Caco-2 (cell line): ENCODE measurements at regions not wholly inside any gene's neighbourhood (a gene's known extent, or its start where the extent isn't known, plus 50 kb on each side); places are given as distances from the start of the nearest gene placed in this dataset.

ENCODE experiments used
- BruUV-seq: library from RNA; stranded (reverse); fragments of 400-500 nt; replicated peaks from 2 replicates; lab custom pipeline; 2021; lab: Mats Ljungman, UMichigan
- CTCF ChIA-PET: fragments of 300-600 bp; sonication (Branson Sonifier 250); formaldehyde crosslinking; loops from one replicate; lab custom pipeline; 2022; ENCODE audit warnings: antibody characterized with exemption; lab: Charles Lee
- POLR2A ChIA-PET: fragments of 300-600 bp; sonication (Branson Sonifier 250); formaldehyde crosslinking; loops from one replicate; lab custom pipeline; 2022; ENCODE audit warnings: antibody characterized with exemption; lab: Charles Lee
- DNase-seq, 2 experiments: peaks; one replicate each; pipeline versions ENCODE4 v3.0.0 to v3.0.0-alpha.2; 2020 to 2022
- H3K27me3 ChIP-seq: replicated peaks from 2 replicates; pipeline ENCODE4 v1.6.0; 2011; ENCODE audit warnings: low read length; ENCODE audit not compliant: control insufficient read depth, insufficient read depth
- H3K36me3 ChIP-seq: 2 replicates; pipeline ENCODE4 v1.5.1; 2011; ENCODE audit warnings: low read length; ENCODE audit not compliant: control insufficient read depth, insufficient read depth
- H3K4me1 ChIP-seq: fragments of 250-450 bp; sonication (Bioruptor Pico); 2 replicates; pipeline ENCODE4 v1.5.1; 2020; ENCODE audit warnings: mild to moderate bottlenecking
- H3K4me3 ChIP-seq: 2 replicates; pipeline ENCODE4 v1.5.1; 2011; ENCODE audit warnings: low read depth, mild to moderate bottlenecking, control low read depth, low read length
- H3K9me3 ChIP-seq: fragments of 250-450 bp; sonication (Bioruptor Pico); 2 replicates; pipeline ENCODE4 v1.5.1; 2020; ENCODE audit warnings: mild to moderate bottlenecking, moderate library complexity
- H3K27ac Mint-ChIP-seq: one replicate; pipeline ENCODE4 v1.8.0; 2022; ENCODE audit warnings: mixed read lengths; ENCODE audit not compliant: unreplicated experiment
- H3K27me3 Mint-ChIP-seq: one replicate; pipeline ENCODE4 v1.8.0; 2022; ENCODE audit warnings: mixed read lengths; ENCODE audit not compliant: insufficient read depth, unreplicated experiment
- H3K36me3 Mint-ChIP-seq: one replicate; pipeline ENCODE4 v1.8.0; 2022; ENCODE audit warnings: mild to moderate bottlenecking, mixed read lengths; ENCODE audit not compliant: insufficient read depth, unreplicated experiment
- H3K4me1 Mint-ChIP-seq: one replicate; pipeline ENCODE4 v1.8.0; 2022; ENCODE audit warnings: low read depth, mixed read lengths; ENCODE audit not compliant: unreplicated experiment
- H3K4me3 Mint-ChIP-seq: one replicate; pipeline ENCODE4 v1.8.0; 2022; ENCODE audit warnings: mild to moderate bottlenecking, moderate library complexity, mixed read lengths; ENCODE audit not compliant: unreplicated experiment
- H3K9me3 Mint-ChIP-seq: one replicate; pipeline ENCODE4 v1.8.0; 2022; ENCODE audit warnings: mixed read lengths; ENCODE audit not compliant: unreplicated experiment
- CTCF ChIP-seq, 2 experiments: fragments of 200-600 bp in 1 of 2; IDR thresholded peaks; 1 replicate in 1 of 2; 2 replicates in 1 of 2; pipeline versions ENCODE4 v1.5.1 to v1.8.0; 2011 to 2022; ENCODE audit warnings: antibody characterized with exemption in 1 of 2, control low read depth in 1 of 2, inconsistent platforms in 1 of 2, low read depth in 1 of 2, low read length in 1 of 2, mild to moderate bottlenecking in 1 of 2, moderate library complexity in 1 of 2; ENCODE audit not compliant: insufficient read depth in 1 of 2, severe bottlenecking in 1 of 2, unreplicated experiment in 1 of 2
- intact Hi-C: fragments of 100-400 bp; cut with micrococcal nuclease; formaldehyde crosslinking; loops from one replicate; pipeline ENCODE4 v1.10.0; 2022; ENCODE audit not compliant: unreplicated experiment

DNA sequence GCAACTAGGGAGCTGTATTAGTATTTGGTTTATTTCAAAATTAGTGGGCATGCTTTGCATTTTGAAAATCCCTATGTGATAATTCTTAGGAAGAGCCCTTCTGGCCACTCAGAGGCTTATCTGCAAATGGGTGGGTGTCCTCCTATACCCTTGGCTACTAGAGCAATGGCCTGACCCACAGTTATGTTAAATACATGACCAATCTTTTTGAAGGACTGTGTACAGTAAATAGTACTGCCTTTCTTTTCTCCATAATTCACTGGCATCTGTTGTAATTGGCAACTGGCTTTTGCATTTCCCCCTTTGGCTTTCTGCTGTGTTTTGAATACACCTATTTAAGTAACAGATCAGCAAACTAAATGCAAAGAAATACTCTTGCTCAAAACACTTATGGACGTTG lies 175.4 kb downstream of the ANXA2 start:
- Mint-ChIP-seq H3K9me3 (no peaks in the 10 kb centered on the region), H3K4me1 (no peaks in the 10 kb centered on the region), H3K27ac (no peak overlapping the region), H3K36me3 (no peaks in the 10 kb centered on the region), H3K27me3 (peaks cover 30% of the 10 kb centered on the region), H3K4me3 (no peak overlapping the region)
- Histone ChIP-seq H3K9me3 (no peaks in the 10 kb centered on the region), H3K36me3 (no peaks in the 10 kb centered on the region), H3K4me1 (no peaks in the 10 kb centered on the region), H3K4me3 (no peak overlapping the region), H3K27me3 (no peaks in the 10 kb centered on the region)
- DNase-seq = no peak
- BruUV-seq = no TSS peak
- POLR2A ChIA-PET = no interaction called here
- CTCF ChIA-PET = no interaction called here
- TF ChIP-seq CTCF (IDR thresholded peaks at IDR 0.05; ENCODE audit: insufficient read depth in 1 of 2, low read depth in 1 of 2, low read length in 1 of 2, severe bottlenecking in 1 of 2, unreplicated experiment in 1 of 2) = no peak
- intact Hi-C loops = no loop called here

GRCh38 chr15:60223176-60223575 lies 174.6 kb downstream of the ANXA2 start:
- Mint-ChIP-seq H3K36me3 (no peaks in the 10 kb centered on the region), H3K27me3 (peaks cover 31% of the 10 kb centered on the region), H3K27ac (no peak overlapping the region), H3K9me3 (no peaks in the 10 kb centered on the region), H3K4me3 (no peak overlapping the region), H3K4me1 (no peaks in the 10 kb centered on the region)
- ChIA-PET POLR2A (no interaction called here), CTCF (no interaction called here)
- BruUV-seq = no TSS peak
- H3K27me3 ChIP-seq = no peaks in the 10 kb centered on the region
- H3K36me3 ChIP-seq = no peaks in the 10 kb centered on the region
- no peak overlapping the region for H3K4me3 ChIP-seq
- no peaks in the 10 kb centered on the region for H3K4me1 ChIP-seq
- no peaks in the 10 kb centered on the region for H3K9me3 ChIP-seq
- no peak for DNase-seq
- no peak for TF ChIP-seq CTCF (IDR thresholded peaks at IDR 0.05; ENCODE audit: insufficient read depth in 1 of 2, low read depth in 1 of 2, low read length in 1 of 2, severe bottlenecking in 1 of 2, unreplicated experiment in 1 of 2)
- intact Hi-C loops = no loop called here

- Mint-ChIP-seq H3K36me3 (no peaks in the 10 kb centered on the region), H3K9me3 (no peaks in the 10 kb centered on the region), H3K4me3 (no peak overlapping the region), H3K4me1 (no peaks in the 10 kb centered on the region), H3K27me3 (peaks cover 39% of the 10 kb centered on the region), H3K27ac (no peak overlapping the region)
- Histone ChIP-seq H3K4me1 (no peaks in the 10 kb centered on the region), H3K9me3 (no peaks in the 10 kb centered on the region), H3K36me3 (no peaks in the 10 kb centered on the region), H3K27me3 (no peaks in the 10 kb centered on the region), H3K4me3 (no peak overlapping the region)
- no peak for TF ChIP-seq CTCF (IDR thresholded peaks at IDR 0.05; ENCODE audit: insufficient read depth in 1 of 2, low read depth in 1 of 2, low read length in 1 of 2, severe bottlenecking in 1 of 2, unreplicated experiment in 1 of 2)
- POLR2A ChIA-PET = no interaction called here
- CTCF ChIA-PET = no interaction called here
- no TSS peak for BruUV-seq
- no peak for DNase-seq
- intact Hi-C loops = no loop called here
Measured at GRCh38 chr15:60226924-60227323, 170.9 kb downstream of the ANXA2 start.
